ENCODE measurements at regions not wholly inside any gene's neighbourhood (a gene's known extent, or its start where the extent isn't known, plus 50 kb on each side); places are given as distances from the start of the nearest gene placed in this dataset.

DNA sequence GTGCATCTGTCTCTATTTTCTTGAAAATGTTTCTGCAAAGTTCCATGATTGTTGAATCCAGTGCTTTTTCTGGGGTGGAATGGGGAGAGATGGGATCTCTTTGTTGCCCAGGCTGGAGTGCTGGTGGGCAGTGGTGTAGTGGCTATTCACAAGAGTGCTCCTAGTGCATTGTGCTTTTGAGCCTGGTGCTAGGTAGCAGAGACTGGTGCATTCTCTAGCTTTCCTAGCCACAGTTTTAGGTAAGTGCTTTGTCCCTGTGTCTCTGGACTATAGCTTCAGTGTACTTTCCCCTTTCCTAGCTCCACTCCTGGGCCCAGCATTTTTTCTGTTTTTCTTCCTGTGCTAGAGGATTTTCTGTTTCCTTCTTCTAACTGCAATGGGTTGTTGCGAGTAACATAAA, 825.6 kb downstream of the SLITRK6 start:
- TF ChIP-seq POLR2AphosphoS5 (IDR thresholded peaks at IDR 0.05; ENCODE audit: borderline replicate concordance, low read depth, low read length) (no peak), EZH2 (IDR thresholded peaks at IDR 0.05) (no peak)
